SIG-M5 treated with dmso at 0.1 percent for 504 hours (cell line): ENCODE measurements at regions not wholly inside any gene's neighbourhood (a gene's known extent, or its start where the extent isn't known, plus 50 kb on each side); places are given as distances from the start of the nearest gene placed in this dataset.
A peak's percentile ranks its signal among the peaks of the same experiment; 100 is the strongest.

Source experiments
- DNase-seq: peaks from one replicate; lab custom pipeline; 2025; ENCODE audit not compliant: unreplicated experiment; lab: John Stamatoyannopoulos, UW

DNA sequence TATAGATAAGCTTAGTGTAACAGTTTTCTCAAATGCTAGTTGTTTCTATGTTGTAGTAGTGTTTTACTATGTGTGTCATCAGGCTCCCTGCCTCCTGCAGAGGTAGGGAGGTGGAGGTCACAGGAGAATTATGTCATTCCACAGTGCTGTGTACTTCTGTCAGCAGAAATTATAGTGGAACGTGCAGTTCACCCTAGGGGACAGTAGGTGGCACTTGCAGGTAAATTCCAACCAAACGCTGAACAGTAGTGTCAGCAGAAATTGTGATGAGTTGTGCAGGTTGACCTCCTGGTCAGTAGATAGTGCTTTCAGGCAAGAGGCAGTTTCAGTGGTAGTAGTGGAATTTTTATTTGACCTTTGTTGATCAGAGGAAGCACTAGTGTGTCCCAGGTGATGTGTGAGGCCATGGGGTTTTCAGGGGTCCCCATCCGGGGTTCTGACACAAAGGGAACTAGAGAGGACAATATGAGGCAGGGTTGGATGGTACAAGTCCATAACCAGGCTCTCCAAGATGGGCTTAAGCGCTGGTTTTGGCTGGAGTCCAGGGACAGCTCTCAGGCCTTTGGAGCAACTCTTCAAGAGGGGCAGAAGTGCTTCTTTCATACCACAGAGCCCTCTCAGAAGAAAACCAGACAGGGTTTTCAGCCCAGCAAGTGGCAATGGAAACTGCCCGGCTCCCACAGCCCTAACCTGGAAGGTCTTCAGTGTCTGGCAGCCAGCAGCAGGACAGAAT is 402.9 kb downstream of the CYLC2 start:
- DNase-seq: peak; percentile 28

DNA sequence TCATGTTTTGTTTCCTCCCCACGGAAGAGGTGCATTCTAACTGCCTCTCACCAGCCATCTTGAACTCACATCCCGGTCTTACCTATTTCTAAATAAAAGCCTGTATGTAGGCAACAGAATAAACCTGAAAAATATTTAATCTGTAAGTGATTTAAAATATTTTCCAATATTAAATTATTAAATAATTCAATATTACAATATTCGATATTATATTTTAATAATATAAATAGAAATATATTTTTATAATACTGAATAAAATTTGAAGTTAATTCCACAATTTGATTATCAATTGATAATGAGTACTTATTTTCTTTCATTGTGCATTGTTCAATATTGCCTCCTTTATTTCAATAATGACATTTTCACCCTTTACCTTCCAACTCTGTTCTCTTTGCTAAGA is 404.4 kb downstream of the CYLC2 start:
- DNase-seq: no peak

DNA sequence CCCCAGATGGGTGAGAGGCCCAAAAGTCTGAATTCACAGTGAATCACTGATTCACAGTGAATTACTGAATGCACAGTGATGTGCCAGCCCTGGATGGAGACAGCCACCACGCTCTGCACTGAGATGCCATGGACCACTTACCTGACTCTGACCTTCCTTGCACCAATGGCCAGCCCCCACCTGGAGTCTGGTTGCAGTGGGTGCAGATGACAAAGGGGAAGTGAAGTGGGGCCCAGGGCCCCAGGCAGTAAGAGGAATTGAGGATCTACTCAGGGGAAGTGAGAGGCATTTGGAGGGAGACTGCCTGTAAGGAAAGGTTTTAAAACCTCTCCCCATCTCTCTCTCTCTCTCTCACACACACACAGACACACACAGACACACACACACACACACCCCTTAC is 412.1 kb downstream of the CYLC2 start:
- DNase-seq: no peak

DNA sequence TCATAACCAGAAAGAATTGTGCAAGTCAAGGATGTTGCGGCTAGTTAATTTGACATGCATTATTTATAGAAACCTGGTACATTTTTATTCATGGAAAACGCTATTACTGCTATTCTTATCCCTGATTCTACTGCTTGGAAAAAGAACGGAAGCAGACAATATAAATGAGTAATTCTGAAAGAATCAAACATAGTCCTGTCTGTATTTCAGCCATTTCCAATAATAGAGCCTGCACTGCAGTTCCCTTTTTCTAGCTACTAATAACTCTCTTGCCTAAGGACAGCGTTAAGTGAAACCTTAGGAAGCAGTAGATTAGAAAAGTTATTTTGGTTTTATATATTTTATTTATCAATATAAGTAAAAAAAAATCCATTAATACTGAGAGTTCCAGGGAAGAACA is 414.9 kb downstream of the CYLC2 start:
- DNase-seq: no peak

DNA sequence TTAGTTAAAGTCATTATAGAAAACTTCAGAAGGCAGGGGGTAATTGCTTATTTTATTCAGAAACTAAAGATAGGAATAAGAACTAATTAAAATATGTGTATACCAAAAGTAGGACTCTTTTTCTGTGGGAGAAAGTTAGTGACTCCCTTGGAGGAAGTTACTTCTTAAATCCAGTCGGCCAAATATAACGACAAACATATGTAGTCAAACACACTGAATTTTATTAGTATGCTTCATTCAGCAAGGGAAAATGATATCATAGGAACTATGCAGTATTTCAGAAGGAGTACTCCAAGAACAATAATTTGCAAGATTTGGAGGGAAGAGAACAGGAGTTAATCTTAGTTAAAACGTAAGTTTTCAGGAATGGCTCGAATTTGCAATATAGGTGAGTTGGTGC is 432.6 kb downstream of the CYLC2 start:
- DNase-seq: no peak

DNA sequence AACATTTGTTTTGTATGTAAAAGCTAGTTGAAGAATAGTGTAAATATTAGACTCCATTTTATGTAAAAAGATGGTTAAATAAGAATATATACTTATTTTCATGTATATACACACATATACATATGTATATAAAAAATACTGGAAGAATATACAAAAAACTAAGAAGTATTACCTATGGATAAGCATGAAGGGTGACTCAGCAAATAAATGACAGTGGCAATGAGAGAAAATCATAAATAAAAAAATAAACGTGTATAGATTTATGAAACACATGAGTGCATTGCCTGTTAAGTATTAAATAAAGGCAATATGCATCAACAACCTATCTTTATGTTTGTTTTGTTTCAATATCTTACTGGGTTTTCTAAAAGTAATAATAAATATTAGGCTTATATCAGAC is 435.3 kb downstream of the CYLC2 start:
- DNase-seq: no peak

DNA sequence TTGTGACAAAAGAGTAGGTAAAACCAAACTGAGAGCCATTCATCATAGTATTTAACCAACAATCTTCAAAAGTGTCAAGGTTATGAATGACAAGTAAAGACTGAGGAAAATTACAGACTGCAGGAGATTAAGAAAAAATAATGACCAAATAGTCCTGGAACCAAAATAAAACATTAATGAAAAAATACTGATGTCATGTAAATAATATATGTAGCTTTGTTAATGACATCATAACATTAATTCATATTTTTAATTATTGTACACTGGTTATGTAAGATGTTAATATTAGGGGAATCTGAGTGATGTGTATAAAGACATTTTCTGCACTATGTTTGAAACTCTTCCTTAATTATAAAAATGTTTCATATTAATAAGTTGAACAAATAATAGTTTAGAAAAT is 436.7 kb downstream of the CYLC2 start:
- no peak for DNase-seq

DNA sequence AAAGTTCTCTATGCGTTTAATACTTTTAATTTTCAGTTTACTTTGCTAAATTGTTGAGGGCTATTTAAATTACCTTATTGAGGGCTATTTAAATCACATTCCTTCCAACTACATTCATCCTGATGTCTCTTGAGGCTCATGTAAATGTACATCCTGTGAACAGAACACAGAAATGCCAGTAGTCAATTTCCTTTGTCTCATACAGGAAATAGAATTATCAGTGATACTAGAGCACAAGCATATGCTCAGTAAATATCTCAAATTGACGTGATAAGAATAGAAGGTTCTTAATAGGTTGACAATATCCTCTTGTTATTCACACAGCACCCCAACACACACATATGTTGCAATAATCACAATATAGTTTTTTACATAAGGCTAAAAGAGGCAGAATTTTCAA is 449.0 kb downstream of the CYLC2 start:
- DNase-seq: no peak

DNA sequence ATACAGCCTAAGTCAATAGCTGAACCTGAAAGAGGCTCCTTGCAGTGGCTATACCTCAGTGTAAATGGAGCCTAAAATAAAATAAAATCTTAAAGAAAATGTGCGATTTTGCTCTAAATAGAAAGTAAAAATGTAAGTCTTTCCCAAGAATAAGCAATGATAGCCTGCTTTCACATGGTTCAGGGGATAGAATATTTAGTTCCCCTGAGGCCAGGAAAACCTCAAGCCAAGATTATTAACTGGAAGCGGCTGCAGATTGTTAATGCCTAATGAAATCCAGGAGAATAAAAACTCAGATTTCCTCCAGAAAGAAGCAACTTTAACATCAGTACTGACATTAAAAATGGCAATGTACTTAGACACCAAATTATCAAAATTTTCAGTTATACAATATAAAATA is 463.7 kb downstream of the CYLC2 start:
- no peak for DNase-seq

DNA sequence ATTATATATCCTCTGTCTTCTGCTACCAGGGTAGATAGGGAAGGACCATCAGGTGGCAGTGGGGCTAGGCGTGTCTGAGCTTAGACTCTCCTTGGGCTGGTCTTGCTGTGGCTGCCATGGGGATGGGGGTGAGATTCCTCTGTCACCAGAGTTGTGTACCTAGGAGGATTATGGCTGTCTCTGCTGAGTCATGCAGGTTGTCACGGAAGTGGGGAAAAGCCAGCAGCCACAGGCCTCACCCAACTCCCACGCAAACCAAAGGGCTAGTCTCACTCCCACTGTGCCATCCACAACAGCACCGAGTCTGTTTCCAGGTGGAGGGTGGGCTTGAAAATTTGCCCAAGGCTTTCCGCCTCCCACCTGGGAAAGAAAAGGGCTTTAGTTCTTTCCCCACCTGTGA is 476.1 kb downstream of the CYLC2 start:
- DNase-seq: no peak

DNA sequence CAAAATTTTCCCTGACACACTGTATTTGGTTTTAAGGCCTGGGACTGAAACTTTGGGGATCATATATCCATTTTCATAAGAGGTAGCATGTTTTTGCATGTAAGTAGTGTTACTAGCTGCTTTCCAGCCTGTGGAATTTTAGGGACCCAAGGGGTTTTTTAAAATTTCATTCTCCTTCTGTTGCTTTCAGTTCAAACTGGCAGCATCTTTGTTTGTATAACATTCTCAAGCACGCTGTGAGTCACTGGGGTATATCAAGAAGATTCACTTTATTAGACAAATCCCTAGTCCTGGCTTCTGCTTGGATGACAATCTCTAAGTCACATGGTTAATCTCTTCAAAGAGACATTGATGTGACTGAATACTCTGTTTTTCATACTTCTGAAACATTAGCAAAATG is 479.0 kb downstream of the CYLC2 start:
- no peak for DNase-seq

DNA sequence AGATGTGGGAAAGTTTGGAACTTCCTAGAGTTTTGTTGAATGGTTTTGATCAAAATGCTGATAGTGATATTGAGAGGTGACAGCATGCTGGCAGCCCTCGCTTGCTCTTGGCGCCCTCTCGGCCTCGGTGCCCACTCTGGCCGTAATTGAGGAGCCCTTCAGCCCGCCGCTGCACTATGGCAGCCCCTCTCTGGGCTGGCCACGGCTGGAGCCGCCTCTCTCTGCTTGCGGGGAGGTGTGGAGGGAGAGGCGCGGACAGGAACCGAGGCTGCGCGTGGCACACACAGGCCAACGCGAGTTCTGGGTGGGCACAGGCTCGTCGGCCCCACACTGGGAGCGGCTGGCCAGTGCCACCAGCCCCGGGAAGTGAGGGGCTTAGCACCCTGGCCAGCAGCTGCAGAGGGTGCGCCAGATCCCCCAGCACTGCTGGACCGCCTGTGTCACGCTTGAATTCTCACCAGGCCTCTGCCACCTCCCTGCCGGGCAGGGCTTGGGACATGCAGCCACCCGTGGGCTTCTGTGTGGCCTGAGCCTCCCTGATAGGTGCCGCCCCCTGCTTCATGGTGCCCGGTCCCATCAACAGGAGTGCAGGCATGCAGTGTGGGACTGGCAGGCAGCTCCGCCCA is 488.5 kb downstream of the CYLC2 start:
- DNase-seq: no peak

DNA sequence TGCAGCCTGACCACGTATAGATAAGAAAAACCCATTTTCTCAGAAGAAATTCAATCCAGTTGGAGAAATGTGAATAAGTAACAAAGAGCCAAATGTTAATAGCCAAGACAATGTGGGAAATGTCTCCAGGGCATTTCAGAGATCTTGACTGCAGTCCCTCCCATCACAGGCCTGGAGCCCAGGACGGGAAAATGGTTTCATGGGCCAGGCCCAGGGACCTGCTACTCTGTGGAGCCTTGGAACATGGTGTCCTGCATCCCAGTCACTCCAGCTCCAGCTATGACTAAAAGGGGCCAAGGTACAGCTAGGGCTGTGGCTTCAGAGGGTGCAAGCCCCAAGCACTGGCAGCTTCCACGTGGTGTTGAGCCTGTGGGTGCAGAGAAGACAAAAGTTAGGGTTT is 490.0 kb downstream of the CYLC2 start:
- DNase-seq: no peak

DNA sequence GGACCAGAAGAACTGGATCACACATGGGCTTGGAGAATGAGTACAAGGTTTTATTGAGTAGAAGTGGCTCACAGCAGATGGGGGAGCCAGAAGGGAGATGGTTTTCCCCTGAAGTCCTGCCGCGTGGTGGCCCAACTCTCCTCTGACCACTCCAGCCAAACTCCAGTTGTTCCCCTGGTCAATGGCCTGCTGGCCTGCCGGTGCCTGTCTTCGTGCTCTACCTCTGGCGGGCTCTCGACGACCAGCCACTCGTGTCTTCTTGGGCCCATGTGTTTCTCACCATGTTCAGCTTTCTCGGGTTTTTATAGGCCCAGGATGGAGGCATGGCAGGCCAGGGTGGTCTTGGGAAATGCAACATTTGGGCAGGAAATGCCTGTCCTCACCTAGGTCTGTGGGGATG is 519.6 kb downstream of the CYLC2 start:
- no peak for DNase-seq

DNA sequence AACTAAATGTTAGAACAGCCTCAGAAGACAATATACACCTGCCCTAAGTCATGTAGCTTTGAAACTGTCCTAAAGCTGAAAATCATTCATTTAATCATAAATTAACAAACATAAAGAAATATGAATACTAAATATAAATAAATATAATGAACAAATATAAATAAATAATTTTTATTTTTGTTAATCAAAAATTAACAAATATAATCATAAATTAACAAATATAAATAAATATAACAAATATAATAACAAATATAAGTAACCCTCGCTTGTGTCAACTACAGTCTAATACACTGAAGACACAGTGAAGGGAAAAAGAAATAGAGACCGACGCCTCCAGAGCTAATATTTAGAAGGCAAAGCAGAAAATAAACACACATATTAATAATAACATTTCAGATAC is 527.3 kb downstream of the CYLC2 start:
- no peak for DNase-seq

DNA sequence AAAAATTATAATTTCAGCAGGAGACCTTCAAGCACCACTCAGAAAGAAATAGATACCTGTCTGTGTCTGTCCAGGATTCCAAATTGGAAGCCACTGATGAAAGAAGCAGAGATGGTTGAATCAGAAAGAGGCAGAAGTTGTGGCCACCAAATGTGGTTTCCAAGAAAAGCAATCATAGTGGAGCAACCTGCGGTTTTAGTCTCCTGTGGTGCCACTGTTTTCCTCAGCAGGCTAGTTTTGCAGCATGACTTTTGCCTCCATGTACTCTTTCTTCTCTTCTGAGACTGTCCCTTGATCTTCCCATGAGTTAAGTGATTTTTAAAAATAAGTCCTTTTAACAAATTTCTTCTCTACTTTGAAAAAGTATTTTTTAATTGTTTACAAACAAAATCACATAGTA is 535.8 kb downstream of the CYLC2 start:
- DNase-seq: peak; percentile 30

DNA sequence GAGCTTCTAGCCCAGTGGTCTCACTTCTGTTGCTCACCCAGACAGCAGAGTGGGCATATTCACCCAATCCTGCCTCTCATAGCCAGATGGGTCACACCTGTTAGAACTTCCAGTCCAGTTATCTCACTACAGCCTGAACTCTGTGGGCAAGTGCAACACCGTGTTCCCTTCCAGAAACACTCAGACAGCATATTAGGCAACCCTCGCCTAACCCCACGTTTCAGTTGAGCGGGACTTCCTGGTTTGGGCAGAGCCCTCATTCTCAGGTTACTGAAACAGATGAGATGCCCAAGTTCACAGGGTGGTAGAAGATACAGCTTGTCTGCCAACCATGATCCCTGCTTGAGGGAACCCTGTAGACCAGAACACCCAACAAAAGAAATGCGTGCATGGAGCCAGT is 538.2 kb downstream of the CYLC2 start:
- DNase-seq: peak; percentile 1

DNA sequence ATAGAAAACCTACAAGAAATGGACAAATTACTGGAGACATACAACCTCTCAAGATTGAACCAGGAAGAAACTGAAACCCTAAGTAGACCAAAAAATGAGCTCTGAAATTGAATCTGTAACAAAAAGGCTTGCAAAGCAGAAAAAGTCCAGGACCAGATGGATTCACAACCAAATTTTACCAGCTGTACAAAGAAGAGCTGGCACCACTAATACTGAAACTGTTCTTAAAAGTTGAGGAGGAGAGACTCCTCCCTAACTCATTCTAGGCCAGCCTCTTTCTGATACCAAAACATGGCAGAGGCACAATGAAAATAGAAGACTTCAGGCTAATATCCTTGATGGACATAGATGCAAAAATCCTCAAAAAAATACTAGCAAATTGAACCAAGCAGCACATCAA is 542.3 kb downstream of the CYLC2 start:
- no peak for DNase-seq

DNA sequence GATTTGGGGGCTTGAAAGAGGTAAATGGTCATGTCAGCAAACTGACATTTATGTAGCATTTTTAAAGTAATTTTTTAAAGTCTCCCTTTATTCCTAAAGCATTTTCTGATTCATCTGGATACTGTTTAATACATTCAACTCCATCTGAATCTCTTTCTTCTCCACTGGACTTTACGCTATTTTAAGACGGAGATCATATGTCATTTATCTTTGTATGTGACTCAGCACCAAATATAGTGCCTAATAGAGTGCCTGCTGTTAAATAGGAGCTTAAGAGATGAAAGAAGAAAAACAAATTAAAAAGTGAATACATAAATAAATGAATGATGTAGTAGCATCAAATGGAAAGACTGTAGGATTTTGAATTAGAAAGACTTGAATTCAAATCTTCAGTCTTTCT is 548.8 kb upstream of the SMC2 start:
- DNase-seq: no peak

DNA sequence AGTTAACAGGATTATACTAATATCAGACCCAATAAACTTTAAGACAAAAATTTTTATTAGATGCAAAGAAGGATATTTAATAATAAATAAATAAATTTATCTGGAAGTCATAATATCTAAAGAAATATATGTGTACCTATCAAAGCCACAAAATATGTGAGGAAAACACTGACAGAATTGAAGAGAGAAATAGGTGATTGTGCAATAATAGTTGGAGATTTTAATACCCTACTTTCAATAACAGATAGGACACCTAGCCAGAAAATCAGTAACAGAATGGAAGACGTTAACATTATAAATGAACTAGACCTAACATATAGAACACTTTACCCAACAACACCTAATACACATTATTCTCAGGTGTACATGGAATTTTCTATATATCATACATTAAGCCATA is 541.4 kb upstream of the SMC2 start:
- no peak for DNase-seq

DNA sequence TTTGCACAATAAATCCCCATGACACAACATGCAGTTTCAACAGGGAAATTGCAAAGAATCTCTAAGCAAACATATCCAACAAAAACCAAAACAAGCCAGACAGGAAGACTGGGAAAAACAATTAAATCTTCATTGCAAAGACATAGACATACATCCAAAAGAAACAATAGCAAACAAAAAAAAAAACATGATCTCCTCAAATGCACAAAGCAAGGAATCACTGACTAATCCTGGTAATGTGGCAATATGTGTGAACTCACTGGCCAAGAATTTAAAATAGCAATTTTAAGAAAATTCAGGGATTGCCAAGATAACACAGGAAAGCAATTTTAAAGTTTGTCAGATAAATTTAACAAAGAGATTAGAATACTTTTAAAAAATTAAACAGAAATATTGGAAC is 520.1 kb upstream of the SMC2 start:
- no peak for DNase-seq

DNA sequence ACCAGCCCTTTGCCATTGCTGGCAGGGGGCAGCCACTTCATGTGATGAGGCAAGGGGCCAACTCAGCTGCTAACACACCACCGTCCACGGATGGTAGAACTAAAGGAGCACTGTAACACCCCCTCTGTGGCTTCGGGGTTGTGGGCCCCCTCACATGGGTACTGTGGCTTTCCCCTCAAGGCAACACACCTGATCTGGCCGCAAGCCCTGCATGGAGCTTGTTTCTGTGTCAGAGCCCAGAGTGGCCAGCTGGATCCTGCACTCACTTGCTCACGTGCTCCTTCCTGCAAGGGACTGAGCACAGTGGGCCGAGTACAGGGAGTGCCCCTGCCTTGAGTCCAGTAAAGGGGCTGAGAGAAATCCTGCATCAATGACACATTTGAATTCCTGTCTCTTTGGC is 507.4 kb upstream of the SMC2 start:
- no peak for DNase-seq

DNA sequence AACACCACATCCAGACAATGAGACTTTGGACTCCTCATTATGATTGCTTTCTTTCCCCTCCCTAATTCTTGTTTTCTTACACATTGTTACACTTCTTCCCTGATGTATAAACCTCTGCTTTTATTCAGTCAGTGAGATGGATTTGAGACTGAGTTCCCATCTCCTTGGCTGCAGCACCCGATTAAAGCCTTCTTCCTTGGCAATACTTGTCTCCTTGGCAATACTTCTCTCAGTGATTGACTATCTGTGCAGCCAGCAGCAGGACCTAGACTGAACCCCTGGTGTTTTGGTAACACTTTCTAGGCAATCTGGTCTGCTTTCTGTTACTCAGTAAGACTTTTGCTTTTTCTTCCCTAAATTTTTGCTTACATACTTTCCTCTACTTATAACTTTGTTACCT is 492.8 kb upstream of the SMC2 start:
- no peak for DNase-seq
